ENCODE measurements at regions not wholly inside any gene's neighbourhood (a gene's known extent, or its start where the extent isn't known, plus 50 kb on each side); places are given as distances from the start of the nearest gene placed in this dataset.

DNA sequence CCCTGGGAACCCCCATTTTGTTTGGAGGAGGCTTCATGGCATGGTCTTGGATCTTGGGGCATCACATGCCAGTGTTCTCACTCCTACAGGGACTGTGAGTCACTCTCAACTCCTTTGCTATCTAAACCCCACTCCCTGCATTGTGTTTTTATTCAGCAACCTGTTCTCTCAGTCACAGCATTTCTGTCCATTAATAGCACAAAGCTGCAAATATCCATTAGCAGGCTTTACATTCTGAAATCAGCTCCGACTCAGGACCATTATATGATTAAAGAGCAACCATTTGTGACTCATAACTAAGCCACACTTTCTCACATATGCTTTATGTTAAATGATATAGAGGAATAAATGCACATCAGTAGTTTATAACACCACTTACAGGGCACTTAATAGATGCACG lies 462.1 kb upstream of the BRINP1 start:
- Histone ChIP-seq H3K27ac (no peak overlapping the region), H3K4me1 (no peaks in the 10 kb centered on the region), H3K27me3 (no peaks in the 10 kb centered on the region), H3K9me3 (no peaks in the 10 kb centered on the region), H3K4me3 (no peak overlapping the region), H3K9ac (ENCODE audit: low read depth in 2 of 2, low read length in 2 of 2) (no peak overlapping the region), H3K36me3 (no peaks in the 10 kb centered on the region)
- intact Hi-C loops (cut with DNase I): no loop called here
- no peak for DNase-seq
- TF ChIP-seq CTCF (IDR thresholded peaks at IDR 0.05): no peak

DNA sequence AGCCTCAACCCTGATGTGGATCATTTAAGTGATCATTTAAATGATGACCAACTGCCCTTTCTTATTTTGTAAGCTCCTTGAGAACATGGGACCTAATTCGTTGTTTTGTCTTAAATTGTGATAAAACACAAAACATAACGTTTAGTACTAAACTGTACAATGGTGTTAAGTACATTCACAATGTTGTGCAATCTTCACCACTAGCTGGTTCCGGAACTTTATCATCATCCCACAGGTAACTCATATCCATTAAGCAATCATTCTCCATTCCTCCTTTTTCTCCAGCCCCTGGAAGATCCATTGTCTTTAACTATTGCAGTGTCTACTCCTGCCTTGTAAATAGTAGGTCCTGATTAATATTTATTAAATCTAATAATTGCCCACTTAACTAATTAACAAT lies 460.5 kb upstream of the BRINP1 start:
- no peaks in the 10 kb centered on the region for H3K4me1 ChIP-seq
- no peaks in the 10 kb centered on the region for H3K36me3 ChIP-seq
- no peak overlapping the region for H3K27ac ChIP-seq
- H3K4me3 ChIP-seq: no peak overlapping the region
- no peaks in the 10 kb centered on the region for H3K27me3 ChIP-seq
- intact Hi-C loops (cut with DNase I): no loop called here
- no peak for TF ChIP-seq CTCF (IDR thresholded peaks at IDR 0.05)
- DNase-seq: no peak
- H3K9ac ChIP-seq (ENCODE audit: low read depth in 2 of 2, low read length in 2 of 2): no peak overlapping the region
- no peaks in the 10 kb centered on the region for H3K9me3 ChIP-seq

DNA sequence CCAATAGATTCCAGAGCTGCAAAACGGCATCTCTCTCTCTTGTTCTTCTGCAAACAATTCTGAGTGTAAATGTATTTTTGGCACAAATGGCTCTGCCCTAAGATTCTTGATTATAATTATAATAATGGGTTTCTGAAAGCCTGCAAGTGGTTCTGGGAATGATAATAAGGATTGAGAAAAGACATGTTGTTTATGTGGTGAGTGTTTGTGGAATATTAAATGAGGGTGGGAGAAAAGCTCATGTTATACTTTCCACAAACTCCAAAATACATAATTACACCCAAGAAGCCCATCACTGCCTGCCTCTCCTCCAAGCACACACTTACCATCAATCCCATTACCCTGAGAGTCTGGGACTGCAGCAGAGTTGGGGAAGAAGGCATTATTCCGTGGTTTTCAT lies 460.0 kb upstream of the BRINP1 start:
- H3K36me3 ChIP-seq: no peaks in the 10 kb centered on the region
- intact Hi-C loops (cut with DNase I): no loop called here
- no peaks in the 10 kb centered on the region for H3K4me1 ChIP-seq
- DNase-seq: no peak
- H3K4me3 ChIP-seq: no peak overlapping the region
- no peaks in the 10 kb centered on the region for H3K27me3 ChIP-seq
- TF ChIP-seq CTCF (IDR thresholded peaks at IDR 0.05): no peak
- no peak overlapping the region for H3K27ac ChIP-seq
- H3K9ac ChIP-seq (ENCODE audit: low read depth in 2 of 2, low read length in 2 of 2): no peak overlapping the region
- H3K9me3 ChIP-seq: no peaks in the 10 kb centered on the region

- DNase-seq: no peak
- no peak overlapping the region for H3K27ac ChIP-seq
- intact Hi-C loops (cut with DNase I): no loop called here
- H3K36me3 ChIP-seq: no peaks in the 10 kb centered on the region
- no peak overlapping the region for H3K4me3 ChIP-seq
- no peaks in the 10 kb centered on the region for H3K27me3 ChIP-seq
- no peak overlapping the region for H3K9ac ChIP-seq (ENCODE audit: low read depth in 2 of 2, low read length in 2 of 2)
- no peaks in the 10 kb centered on the region for H3K4me1 ChIP-seq
- H3K9me3 ChIP-seq: no peaks in the 10 kb centered on the region
- TF ChIP-seq CTCF (IDR thresholded peaks at IDR 0.05): no peak
Observed at GRCh38 chr9:119827526-119827925, 458.3 kb upstream of the BRINP1 start.

- Histone ChIP-seq H3K36me3 (no peaks in the 10 kb centered on the region), H3K4me3 (no peak overlapping the region), H3K9ac (ENCODE audit: low read depth in 2 of 2, low read length in 2 of 2) (no peak overlapping the region), H3K4me1 (no peaks in the 10 kb centered on the region), H3K9me3 (no peaks in the 10 kb centered on the region), H3K27me3 (no peaks in the 10 kb centered on the region), H3K27ac (no peak overlapping the region)
- no peak for TF ChIP-seq CTCF (IDR thresholded peaks at IDR 0.05)
- no peak for DNase-seq
- intact Hi-C loops (cut with DNase I): no loop called here
Observed at GRCh38 chr9:119827126-119827525, 457.9 kb upstream of the BRINP1 start.
